ENCODE measurements at regions not wholly inside any gene's neighbourhood (a gene's known extent, or its start where the extent isn't known, plus 50 kb on each side); places are given as distances from the start of the nearest gene placed in this dataset.

GRCh38 chr12:59934486-59934885 lies 338.7 kb downstream of the SLC16A7 start:
- Histone ChIP-seq H3K36me3 (ENCODE audit: control insufficient read depth, insufficient read depth, low read length) (no peaks in the 10 kb centered on the region), H3K27me3 (ENCODE audit: control insufficient read depth, insufficient read depth, low read length) (no peaks in the 10 kb centered on the region), H3K4me3 (ENCODE audit: low read depth, low read length) (no peak overlapping the region)
- POLR2A ChIA-PET: no interaction called here
- no peak for DNase-seq (ENCODE audit: low read depth)
- CTCF ChIA-PET: no interaction called here
- no peak for TF ChIP-seq CTCF (IDR thresholded peaks at IDR 0.05; ENCODE audit: insufficient read depth, low read depth, low read length)

DNA sequence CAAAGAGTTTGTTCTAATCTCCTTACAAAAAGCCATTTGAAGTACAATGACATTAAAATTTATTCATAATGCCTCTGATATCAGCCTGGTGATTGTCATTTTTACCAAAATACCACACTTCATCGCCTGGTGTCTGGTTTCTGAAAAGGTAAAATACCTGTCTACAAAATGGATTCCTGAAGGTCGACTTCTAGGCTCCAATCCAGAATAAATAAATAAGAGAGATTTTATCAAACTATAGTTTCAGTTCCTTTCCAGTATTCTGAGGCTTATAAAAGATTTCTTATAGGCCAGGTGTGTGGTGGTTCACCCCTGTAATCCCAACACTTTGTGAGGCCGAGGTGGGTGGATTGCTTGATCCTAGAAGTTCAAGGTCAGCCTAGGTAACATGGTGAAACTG lies 340.7 kb downstream of the SLC16A7 start:
- POLR2A ChIA-PET: no interaction called here
- H3K4me3 ChIP-seq (ENCODE audit: low read depth, low read length): no peak overlapping the region
- no peak for TF ChIP-seq CTCF (IDR thresholded peaks at IDR 0.05; ENCODE audit: insufficient read depth, low read depth, low read length)
- CTCF ChIA-PET: no interaction called here
- H3K36me3 ChIP-seq (ENCODE audit: control insufficient read depth, insufficient read depth, low read length): no peaks in the 10 kb centered on the region
- DNase-seq (ENCODE audit: low read depth): no peak
- no peaks in the 10 kb centered on the region for H3K27me3 ChIP-seq (ENCODE audit: control insufficient read depth, insufficient read depth, low read length)

- no peak for DNase-seq (ENCODE audit: low read depth)
- Histone ChIP-seq H3K27me3 (ENCODE audit: control insufficient read depth, insufficient read depth, low read length) (no peaks in the 10 kb centered on the region), H3K36me3 (ENCODE audit: control insufficient read depth, insufficient read depth, low read length) (no peaks in the 10 kb centered on the region), H3K4me3 (ENCODE audit: low read depth, low read length) (no peak overlapping the region)
- POLR2A ChIA-PET: no interaction called here
- CTCF ChIA-PET: no interaction called here
- TF ChIP-seq CTCF (IDR thresholded peaks at IDR 0.05; ENCODE audit: insufficient read depth, low read depth, low read length): no peak
These were observed 341.3 kb downstream of the SLC16A7 start for GRCh38 chr12:59937148-59937547.

DNA sequence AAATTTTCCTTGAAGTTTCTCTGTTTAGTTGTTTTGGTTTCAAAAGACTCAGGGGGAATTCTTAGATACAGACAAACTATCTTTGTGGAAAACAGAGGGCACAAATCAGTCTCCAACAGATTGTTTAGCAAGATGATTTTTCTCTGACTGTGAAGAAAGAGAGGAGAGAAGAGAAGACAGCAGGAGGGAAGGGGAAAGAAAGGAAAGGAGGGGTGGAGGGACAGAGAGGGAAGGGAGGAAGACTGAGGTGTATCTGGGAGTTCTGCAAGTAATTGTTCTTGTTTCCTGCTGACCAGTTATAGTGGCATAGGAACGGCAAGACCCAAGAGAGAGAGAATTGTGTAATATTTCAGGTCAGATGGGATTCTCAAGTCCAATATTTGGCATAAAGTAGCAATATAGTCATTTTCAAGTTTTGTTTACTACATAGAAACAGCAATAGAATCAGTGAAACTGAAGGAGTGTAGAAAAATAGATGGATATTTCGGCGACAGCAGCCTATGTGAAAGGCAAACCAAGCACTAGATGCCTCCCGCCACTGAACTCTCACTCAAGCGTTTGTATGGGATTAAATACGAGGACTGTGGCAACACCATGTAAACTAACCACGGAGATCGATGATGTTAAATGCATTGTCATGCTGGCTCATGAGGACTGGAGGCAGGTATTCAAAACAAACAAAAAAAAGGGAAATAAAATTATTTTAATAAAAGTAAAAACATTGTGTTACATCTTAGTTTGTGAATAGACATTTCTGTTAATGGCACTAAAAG lies 342.5 kb downstream of the SLC16A7 start:
- ChIA-PET CTCF (no interaction called here), POLR2A (no interaction called here)
- no peak for TF ChIP-seq CTCF (IDR thresholded peaks at IDR 0.05; ENCODE audit: insufficient read depth, low read depth, low read length)
- Histone ChIP-seq H3K27me3 (ENCODE audit: control insufficient read depth, insufficient read depth, low read length) (no peaks in the 10 kb centered on the region), H3K4me3 (ENCODE audit: low read depth, low read length) (no peak overlapping the region), H3K36me3 (ENCODE audit: control insufficient read depth, insufficient read depth, low read length) (no peaks in the 10 kb centered on the region)
- no peak for DNase-seq (ENCODE audit: low read depth)

GRCh38 chr12:59940631-59941342 lies 345.0 kb downstream of the SLC16A7 start:
- ChIA-PET CTCF (interaction anchor here (0.7 to 1.9 kb wide), 2 partner anchors 12 to 43 kb away, joined by 3 to 6 read pairs; no protein-coding TSS in a partner anchor), POLR2A (no interaction called here)
- TF ChIP-seq CTCF (IDR thresholded peaks at IDR 0.05; ENCODE audit: insufficient read depth, low read depth, low read length): no peak
- Histone ChIP-seq H3K27me3 (ENCODE audit: control insufficient read depth, insufficient read depth, low read length) (no peaks in the 10 kb centered on the region), H3K4me3 (ENCODE audit: low read depth, low read length) (no peak overlapping the region), H3K36me3 (ENCODE audit: control insufficient read depth, insufficient read depth, low read length) (no peaks in the 10 kb centered on the region)
- DNase-seq (ENCODE audit: low read depth): no peak

All from BJ (cell line).